Spleen (tissue), 11 donors: ENCODE measurements at regions not wholly inside any gene's neighbourhood (a gene's known extent, or its start where the extent isn't known, plus 50 kb on each side); places are given as distances from the start of the nearest gene placed in this dataset.
"Not testable (repeated sequence)": the region's sequence is repeated elsewhere in the genome, so short reads cannot be mapped to it uniquely, and the experiment has no call there.

Experiments
- DNase-seq: peaks from one replicate; pipeline ENCODE4 v3.0.0-alpha.2; 2020
- H3K27ac ChIP-seq, 8 donors: fragments of 200-600 bp; sonication (generic) in 7 of 8; 1 replicate in 4 of 8; 2 replicates in 4 of 8; pipeline versions ENCODE4 v1.5.0 to v1.8.0; 2016 to 2021; ENCODE audit warnings: inconsistent platforms in 4 of 8, mild to moderate bottlenecking in 4 of 8, moderate library complexity in 1 of 8
- H3K27me3 ChIP-seq, 7 donors: fragments of 200-600 bp; sonication (generic) in 6 of 7; replicated peaks in 1 of 7; 1 replicate in 4 of 7; 2 replicates in 3 of 7; pipeline versions ENCODE4 v1.5.0 to v1.8.0; 2016 to 2021; ENCODE audit warnings: inconsistent platforms in 3 of 7, mild to moderate bottlenecking in 1 of 7
- H3K36me3 ChIP-seq, 6 donors: fragments of 200-600 bp; sonication (generic) in 5 of 6; 1 replicate in 4 of 6; 2 replicates in 2 of 6; pipeline versions ENCODE4 v1.5.0 to v1.8.0; 2016 to 2021; ENCODE audit warnings: inconsistent platforms in 2 of 6
- H3K4me1 ChIP-seq, 6 donors: fragments of 200-600 bp; sonication (generic) in 5 of 6; 1 replicate in 3 of 6; 2 replicates in 3 of 6; pipeline versions ENCODE4 v1.5.0 to v1.8.0; 2016 to 2021; ENCODE audit warnings: inconsistent platforms in 3 of 6
- H3K4me3 ChIP-seq, 8 donors: fragments of 200-600 bp; sonication (generic) in 7 of 8; 1 replicate in 4 of 8; 2 replicates in 4 of 8; pipeline versions ENCODE4 v1.5.0 to v1.8.0; 2016 to 2021; ENCODE audit warnings: inconsistent platforms in 4 of 8, mild to moderate bottlenecking in 4 of 8, moderate library complexity in 2 of 8
- H3K9me3 ChIP-seq, 8 donors: fragments of 200-600 bp; sonication (generic) in 7 of 8; 1 replicate in 4 of 8; 2 replicates in 4 of 8; pipeline versions ENCODE4 v1.5.0 to v1.8.0; 2016 to 2021; ENCODE audit warnings: inconsistent platforms in 4 of 8
- CTCF ChIP-seq, 11 experiments: fragments of 200-600 bp in 7 of 11; fragments of 450-650 bp in 4 of 11; sonication (generic) in 4 of 11; IDR thresholded peaks in 8 of 11; conservative IDR thresholded peaks in 3 of 11; 1 replicate in 7 of 11; 2 replicates in 4 of 11; pipeline versions ENCODE4 v1.4.0 to v1.8.0; 2016 to 2021; ENCODE audit warnings: antibody characterized with exemption in 11 of 11, inconsistent platforms in 4 of 11, mild to moderate bottlenecking in 1 of 11
- POLR2A ChIP-seq, 3 donors: fragments of 450-650 bp; IDR thresholded peaks; one replicate each; pipeline ENCODE4 v1.5.1; 2017; ENCODE audit warnings: antibody characterized with exemption in 3 of 3, mild to moderate bottlenecking in 1 of 3
- POLR2AphosphoS5 ChIP-seq, 3 donors: sonication (generic); formaldehyde crosslinking; IDR thresholded peaks; one replicate each; pipeline ENCODE4 v1.5.1; 2017; ENCODE audit warnings: antibody characterized with exemption in 3 of 3
- WGBS, 5 donors: extraction: QIAGEN DNeasy Blood & Tissue Kit in 3 of 5; methylation state at CpG; one replicate each; pipeline versions ENCODE4 v1.1.5 to v1.1.7; 2013 to 2018; 5-methylcytosine and 5-hydroxymethylcytosine counted together
- intact Hi-C: fragments of 100-400 bp; cut with DNase I; formaldehyde crosslinking; loops from one replicate; pipeline ENCODE4 v1.15.0; 2023; ENCODE audit warnings: low total_unique reads
- donor health status: healthy with polysubstance abuse.
- donor health status: DM: no; HTN: no; CAD: no; lungs with moderate emphysema.
- donor health status: DM: no; HTN: no; CAD: no.
- donor health status: Bipolar disorder and iron deficiency.
- donor health status: healthy.
- donor health status: DM: no; HTN: no; CAD: no.
- donor health status: DM: yes; HTN: yes; CAD: no.

DNA sequence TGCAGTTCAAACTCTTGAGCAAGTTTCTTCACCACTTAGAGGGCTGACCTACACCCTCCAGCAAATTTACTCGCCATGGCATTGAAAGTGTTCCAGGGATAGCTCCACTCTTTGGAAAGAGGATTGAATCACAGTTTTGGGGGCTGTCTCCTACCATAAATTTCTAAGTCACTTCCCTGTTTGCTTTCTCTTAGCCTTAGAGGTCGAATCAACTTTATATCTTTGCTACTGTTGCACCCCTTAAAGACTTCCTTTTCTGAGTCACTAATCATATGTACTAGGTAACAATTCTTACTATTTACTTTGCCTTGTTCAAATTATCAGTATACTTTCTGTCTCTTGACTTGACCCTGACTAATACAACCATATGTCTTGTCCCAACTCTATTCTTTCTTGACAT lies 1151.8 kb upstream of the ALCAM start:
- no peaks in the 10 kb centered on the region for H3K27me3 ChIP-seq
- H3K27ac ChIP-seq, result no peak overlapping the region
- no peak overlapping the region for H3K4me3 ChIP-seq
- 49 to 69% (median 60%) methylated on average over 2 of the region's 2 CpGs for WGBS, 5 donors
- H3K36me3 ChIP-seq, result no peaks in the 10 kb centered on the region
- no peaks in the 10 kb centered on the region for H3K9me3 ChIP-seq
- H3K4me1 ChIP-seq, result no peaks in the 10 kb centered on the region
- intact Hi-C loops, result no loop called here
- DNase-seq, result no peak
- no peak for TF ChIP-seq POLR2A (IDR thresholded peaks at IDR 0.05)
- TF ChIP-seq CTCF (IDR thresholded peaks at IDR 0.05 in 8 of 11, conservative IDR thresholded peaks at IDR 0.05 in 3 of 11), result no peak
- TF ChIP-seq POLR2AphosphoS5 (IDR thresholded peaks at IDR 0.05), result no peak

- H3K36me3 ChIP-seq, H3K27ac ChIP-seq, H3K4me1 ChIP-seq, H3K4me3 ChIP-seq, H3K27me3 ChIP-seq, DNase-seq, intact Hi-C loops: not testable (repeated sequence)
- H3K9me3 ChIP-seq, result peaks cover 0 to 16% (median 2%) of the 10 kb centered on the region in 8 donors
- WGBS, 5 donors, result 79 to 96% (median 90%) methylated on average over 2 of the region's 2 CpGs
These were observed 1147.7 kb upstream of the ALCAM start for GRCh38 chr3:104219046-104219445.

- no peak overlapping the region for H3K27ac ChIP-seq
- intact Hi-C loops, result no loop called here
- H3K27me3 ChIP-seq, result no peaks in the 10 kb centered on the region
- no peaks in the 10 kb centered on the region for H3K4me1 ChIP-seq
- no peak overlapping the region for H3K4me3 ChIP-seq
- no peaks in the 10 kb centered on the region for H3K36me3 ChIP-seq
- TF ChIP-seq POLR2A (IDR thresholded peaks at IDR 0.05) (no peak), CTCF (IDR thresholded peaks at IDR 0.05 in 8 of 11, conservative IDR thresholded peaks at IDR 0.05 in 3 of 11) (no peak), POLR2AphosphoS5 (IDR thresholded peaks at IDR 0.05) (no peak)
- H3K9me3 ChIP-seq, result no peaks in the 10 kb centered on the region
- no peak for DNase-seq
- WGBS, 5 donors, result 73 to 90% (median 86%) methylated on average over 1 of the region's 1 CpG
These were observed 1132.1 kb upstream of the ALCAM start for GRCh38 chr3:104234442-104235194.

- Histone ChIP-seq H3K9me3 (peaks cover 0 to 20% (median 7%) of the 10 kb centered on the region in 8 donors), H3K36me3 (no peaks in the 10 kb centered on the region), H3K27ac (no peak overlapping the region), H3K4me3 (no peak overlapping the region), H3K27me3 (no peaks in the 10 kb centered on the region), H3K4me1 (no peaks in the 10 kb centered on the region)
- no peak for DNase-seq
- intact Hi-C loops, result no loop called here
- TF ChIP-seq POLR2A (IDR thresholded peaks at IDR 0.05), result no peak
- TF ChIP-seq POLR2AphosphoS5 (IDR thresholded peaks at IDR 0.05), result no peak
- no peak for TF ChIP-seq CTCF (IDR thresholded peaks at IDR 0.05 in 8 of 11, conservative IDR thresholded peaks at IDR 0.05 in 3 of 11)
- WGBS, 5 donors, result 45 to 73% (median 53%) methylated on average over 4 of the region's 4 CpGs
These were observed 1122.0 kb upstream of the ALCAM start for GRCh38 chr3:104244680-104245220.
